ENCODE measurements at regions not wholly inside any gene's neighbourhood (a gene's known extent, or its start where the extent isn't known, plus 50 kb on each side); places are given as distances from the start of the nearest gene placed in this dataset.

- TF ChIP-seq CTCF (IDR thresholded peaks at IDR 0.05), result no peak
- no peak for TF ChIP-seq POLR2A (IDR thresholded peaks at IDR 0.05)
Measured at GRCh38 chr5:103422756-103423155, 139.8 kb downstream of the NUDT12 start.
